NCI-H526 (cell line): ENCODE measurements at regions not wholly inside any gene's neighbourhood (a gene's known extent, or its start where the extent isn't known, plus 50 kb on each side); places are given as distances from the start of the nearest gene placed in this dataset.

Source experiments
- DNase-seq, 2 experiments: peaks; one replicate each; lab custom pipeline; 2025; lab: John Stamatoyannopoulos, UW

DNA sequence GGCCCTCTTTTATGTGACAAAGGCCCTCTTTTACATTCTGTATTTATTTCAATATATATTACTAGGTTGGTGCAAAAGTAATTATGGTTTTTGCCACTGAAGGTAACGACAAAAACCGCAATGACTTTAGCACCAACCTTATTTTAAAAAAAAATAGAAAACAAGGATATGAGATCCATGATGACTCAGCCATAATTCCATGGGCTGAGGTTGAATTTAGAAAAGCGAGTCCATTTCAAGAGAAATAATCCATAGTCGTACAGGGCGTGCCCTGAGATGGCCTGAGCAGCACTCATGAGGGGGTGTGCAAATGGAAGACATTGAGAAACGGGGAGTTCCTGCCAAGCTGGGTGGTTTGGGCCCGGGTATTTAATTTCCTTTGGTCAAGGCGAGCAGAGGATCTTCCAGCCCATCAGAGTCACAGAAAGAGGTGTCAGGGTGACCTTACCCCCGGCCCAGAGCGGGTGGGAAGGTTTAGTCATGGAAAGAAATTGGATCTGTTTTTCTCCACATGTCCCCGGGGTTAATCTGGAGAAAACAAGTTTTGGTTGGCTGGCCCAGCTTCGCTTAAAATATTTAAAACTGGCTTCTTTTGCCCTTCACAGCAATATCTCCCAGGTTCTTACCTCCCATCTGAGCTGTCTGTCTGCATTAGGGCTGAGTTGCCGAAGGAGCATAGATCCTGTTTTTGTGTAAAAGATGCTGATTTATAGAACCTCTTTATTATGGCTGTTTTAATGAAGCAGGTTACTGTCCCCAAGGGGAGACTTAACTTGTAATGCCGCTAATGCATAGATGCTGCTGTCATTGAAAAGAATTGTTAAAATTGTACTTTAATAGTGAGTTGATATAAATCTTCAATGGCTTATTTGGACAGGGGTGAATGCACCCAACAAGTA is 255.6 kb downstream of the PREX1 start:
- no peak for DNase-seq

DNA sequence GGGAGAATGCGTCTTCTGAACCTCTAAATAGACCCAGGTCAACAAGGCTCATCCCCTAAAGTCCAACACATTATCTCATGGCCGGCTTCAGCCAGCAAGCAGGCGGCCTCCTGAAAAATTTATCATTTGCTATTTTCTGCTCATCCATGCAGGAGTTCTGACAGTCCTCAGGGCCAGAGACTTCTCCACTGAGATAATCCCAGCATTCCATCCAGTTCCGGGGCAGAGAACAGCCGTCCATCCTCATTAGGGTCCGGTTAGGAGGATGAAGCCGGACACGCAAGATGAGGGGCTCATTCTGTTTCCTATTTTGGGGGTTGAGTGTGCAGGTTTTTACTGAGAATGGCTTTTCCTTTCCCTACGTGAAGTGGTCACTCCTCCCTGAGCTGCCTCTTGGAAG is 258.1 kb downstream of the PREX1 start:
- DNase-seq: no peak

DNA sequence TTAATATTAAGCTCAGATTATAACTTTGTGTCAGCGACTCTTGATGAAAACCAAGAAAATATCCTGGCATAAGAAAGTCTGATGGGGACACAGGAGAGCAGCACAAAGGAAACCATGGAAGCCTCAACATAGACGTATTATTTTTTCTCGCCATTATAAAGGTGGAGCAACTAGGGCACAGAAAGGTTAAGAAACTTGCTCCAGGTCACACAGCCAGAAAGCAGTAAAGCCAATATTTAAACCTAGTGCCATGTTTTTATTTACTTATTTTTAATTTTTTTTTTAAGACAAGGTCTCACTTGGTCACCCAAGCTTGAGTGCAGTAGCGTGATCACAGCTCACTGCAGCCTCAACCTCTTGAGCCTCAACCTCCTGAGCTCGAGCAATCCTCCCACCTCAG is 259.3 kb downstream of the PREX1 start:
- DNase-seq: no peak

DNA sequence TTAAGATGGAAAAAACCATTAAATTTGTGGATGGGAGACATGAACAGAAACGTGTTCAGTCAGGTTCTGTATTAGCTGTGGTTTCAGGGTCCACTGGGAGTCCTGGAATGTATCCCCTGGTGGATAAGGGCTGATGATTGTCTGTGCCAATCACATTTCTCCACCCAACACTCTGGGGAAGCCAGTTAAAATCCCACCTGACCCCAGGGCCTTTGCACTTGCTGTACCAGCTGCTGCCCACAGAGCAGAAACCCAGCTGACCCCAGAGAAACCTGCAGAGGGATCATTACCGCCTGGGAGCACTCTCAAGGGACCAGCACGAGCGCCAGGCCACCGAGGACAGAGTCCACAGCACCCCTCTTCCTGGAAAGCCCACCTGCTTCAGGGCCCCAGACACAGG is 260.7 kb downstream of the PREX1 start:
- DNase-seq: no peak

DNA sequence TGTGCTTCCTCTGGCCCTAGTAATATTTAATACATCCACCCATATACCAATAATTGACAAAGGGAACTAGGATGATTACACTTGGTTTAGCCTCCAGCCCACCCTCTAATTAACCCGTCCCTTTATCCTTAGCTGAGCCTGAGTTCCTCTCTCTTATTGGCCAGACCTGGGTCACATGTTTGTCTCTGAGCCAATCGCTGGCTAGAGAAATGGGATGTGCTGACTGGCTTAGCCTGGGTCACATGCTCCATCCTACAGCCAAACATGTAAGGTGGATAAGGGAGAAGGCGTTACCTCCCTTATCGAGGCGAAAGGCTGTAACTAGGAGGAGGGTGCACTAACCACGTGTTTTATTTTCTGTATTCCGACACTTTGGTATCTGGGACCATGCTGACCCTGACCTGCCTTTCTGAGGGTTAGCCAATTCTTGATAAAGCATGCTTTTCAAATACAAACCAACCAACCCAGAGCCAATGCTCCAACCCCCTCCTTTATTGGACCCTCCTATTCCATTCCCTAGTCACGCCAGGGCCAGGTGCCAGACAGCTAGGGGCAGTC is 262.7 kb downstream of the PREX1 start:
- no peak for DNase-seq

DNA sequence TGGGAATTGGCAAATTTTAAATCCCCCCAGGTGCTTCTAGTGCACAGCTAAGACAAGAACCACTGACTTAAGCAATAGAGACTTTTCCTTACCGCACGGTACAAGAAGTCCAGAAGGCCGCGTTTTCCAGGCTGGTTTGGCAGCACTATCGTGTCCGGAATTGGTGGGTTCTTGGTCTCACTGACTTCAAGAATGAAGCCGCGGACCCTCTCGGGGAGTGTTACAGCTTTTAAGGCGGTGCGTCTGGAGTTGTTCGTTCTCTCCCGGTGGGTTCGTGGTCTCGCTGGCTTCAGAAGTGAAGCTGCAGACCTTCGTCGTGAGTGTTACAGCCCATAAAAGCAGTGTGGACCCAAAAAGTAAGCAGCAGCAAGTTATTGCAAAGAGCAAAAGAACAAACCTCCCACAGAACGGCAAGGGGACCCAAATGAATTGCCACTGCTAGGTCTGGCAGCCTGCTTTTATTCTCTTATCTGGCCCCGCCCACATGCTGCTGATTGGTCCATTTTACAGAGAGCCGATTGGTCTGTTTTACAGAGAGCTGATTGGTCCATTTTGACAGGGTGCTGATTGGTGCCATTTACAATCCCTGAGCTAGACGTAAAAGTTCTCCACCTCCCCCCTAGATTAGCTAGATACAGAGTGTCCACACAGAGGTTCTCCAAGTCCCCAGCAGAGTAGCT is 264.5 kb downstream of the PREX1 start:
- DNase-seq: no peak

DNA sequence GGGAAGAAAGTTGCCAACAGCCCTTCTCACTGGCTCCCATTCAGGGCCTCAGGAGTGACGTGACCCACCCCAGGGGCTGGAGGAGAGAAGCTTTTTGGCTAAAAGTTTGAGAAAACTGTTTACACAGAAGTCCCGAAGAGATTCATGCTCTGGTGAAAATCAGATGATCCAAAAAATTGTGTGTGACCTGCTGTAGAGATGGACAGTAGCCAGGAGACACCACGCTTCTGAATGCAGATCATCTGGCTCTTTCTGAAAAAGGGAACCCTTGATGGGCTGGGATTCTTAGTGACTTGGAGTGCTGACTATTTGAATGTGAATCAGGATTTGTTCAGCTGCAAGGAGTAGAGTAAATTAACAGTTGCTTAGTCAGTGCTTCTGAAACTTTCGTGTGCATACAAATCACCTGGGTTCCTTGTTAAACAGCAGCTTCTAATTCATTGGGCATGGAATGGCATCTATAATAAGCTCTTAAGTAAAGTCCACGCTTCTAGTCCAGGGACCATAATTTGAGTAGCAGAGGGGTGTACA is 265.1 kb downstream of the PREX1 start:
- DNase-seq: no peak

DNA sequence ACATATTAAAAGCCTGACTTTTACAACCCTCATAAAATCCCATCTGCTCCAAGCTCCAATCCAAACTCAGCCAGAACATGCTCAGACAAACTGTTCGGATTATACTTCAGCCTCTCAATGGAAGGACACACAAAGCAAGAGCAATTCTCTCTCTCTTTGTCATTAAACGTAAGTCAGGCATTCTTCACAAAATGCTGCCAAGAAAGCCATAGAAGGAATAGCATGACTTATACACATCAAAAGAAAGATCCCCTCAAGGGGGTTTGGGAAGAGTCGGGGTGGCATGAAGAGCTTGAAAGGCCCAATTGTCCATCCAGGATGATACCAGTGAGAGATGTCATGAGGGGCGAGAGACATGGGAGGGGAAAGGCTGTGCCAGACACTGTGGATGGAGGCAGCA is 268.9 kb downstream of the PREX1 start:
- no peak for DNase-seq

DNA sequence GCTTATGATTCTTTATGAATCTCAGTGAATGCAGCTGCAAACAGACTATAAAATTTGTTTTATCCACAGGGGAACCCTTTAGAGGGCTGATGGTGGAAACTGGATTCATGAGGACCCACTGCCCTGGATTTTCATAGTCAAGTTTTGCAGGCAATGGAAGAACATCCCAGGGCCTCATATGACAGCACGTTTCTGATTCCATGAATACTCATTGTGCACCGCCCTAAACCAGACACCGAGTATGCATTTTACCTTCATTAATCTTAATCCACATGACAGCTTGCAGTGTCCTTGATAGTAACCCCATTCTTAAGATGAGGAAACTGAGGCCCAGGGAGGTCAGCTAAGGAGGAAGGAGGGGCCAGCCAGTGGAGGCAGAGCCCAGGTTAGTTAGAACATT is 270.4 kb downstream of the PREX1 start:
- no peak for DNase-seq

DNA sequence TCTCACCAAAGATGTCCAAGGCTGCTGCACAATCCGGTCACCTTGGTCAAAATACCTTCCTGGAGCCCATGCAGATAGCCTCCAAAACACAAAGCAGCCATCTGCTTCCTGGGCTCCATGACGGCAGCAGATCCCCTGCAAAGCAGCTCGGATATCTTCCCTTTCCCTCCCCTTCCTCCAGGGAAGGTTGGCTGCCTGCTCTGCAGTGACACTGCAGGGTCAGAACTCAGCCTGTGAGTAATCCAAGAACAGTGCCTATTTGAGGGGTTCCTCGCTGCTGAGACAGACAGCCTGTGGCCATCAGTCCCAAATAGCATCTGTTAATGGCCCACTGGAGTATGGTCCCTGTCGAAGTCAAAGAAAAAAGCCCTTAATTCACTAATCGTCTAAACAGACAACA is 270.8 kb downstream of the PREX1 start:
- no peak for DNase-seq

DNA sequence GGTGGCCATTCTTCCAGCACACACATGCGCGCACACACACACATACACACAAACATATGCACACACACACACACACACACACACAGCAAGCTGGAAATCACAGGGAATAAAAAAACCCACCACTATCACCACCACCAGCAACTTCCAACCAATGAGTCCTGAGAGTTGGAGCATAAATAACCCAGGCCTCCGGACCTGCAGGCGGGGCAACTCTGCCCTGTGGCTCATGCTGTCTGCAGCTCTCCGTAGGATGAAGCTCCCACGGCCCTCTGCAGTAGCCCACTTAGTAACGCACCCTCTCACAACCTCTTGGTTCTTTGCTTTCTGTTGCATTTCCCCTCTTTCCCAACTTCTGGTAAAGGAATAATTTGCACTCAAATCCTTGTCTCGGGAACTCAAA is 275.2 kb downstream of the PREX1 start:
- no peak for DNase-seq

DNA sequence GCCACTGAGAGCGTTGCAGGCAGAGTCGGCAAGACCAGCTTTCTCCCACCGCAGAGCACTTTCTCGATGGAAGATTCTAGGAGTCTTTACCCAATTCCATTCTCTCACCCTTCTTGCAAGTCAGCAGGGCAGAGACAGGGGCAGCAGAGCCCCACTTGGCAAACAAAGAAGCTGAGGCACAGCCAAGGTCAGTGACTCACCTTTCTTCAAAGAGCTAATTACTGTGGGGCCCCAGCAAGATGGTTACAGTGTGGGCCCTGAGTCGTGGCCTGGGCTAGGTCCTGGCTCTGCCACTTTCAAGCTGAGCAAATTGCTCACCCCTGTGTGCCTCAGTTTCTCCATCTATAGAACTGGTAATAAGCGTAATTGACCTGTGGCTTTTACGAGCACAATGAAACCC is 277.0 kb downstream of the PREX1 start:
- DNase-seq: no peak

DNA sequence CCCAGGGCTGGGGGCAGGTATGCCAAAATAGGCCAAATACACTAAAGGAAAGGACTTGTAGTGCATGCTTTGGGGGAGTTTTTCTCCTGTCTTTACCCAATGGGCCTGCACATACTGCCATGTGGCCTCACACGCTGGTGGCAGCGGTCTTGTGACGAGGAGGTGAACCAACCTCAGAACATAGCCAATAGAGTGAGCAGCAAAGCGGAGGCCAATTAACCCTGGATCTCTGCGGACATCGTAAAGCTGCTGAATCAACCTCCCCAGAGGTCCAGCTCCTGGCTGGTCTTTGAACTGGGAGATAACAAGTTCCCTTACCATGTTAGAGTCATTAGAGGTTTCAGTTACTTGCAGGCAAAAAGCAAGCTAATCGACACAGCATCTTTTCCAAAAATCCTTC is 280.1 kb downstream of the PREX1 start:
- DNase-seq: no peak

DNA sequence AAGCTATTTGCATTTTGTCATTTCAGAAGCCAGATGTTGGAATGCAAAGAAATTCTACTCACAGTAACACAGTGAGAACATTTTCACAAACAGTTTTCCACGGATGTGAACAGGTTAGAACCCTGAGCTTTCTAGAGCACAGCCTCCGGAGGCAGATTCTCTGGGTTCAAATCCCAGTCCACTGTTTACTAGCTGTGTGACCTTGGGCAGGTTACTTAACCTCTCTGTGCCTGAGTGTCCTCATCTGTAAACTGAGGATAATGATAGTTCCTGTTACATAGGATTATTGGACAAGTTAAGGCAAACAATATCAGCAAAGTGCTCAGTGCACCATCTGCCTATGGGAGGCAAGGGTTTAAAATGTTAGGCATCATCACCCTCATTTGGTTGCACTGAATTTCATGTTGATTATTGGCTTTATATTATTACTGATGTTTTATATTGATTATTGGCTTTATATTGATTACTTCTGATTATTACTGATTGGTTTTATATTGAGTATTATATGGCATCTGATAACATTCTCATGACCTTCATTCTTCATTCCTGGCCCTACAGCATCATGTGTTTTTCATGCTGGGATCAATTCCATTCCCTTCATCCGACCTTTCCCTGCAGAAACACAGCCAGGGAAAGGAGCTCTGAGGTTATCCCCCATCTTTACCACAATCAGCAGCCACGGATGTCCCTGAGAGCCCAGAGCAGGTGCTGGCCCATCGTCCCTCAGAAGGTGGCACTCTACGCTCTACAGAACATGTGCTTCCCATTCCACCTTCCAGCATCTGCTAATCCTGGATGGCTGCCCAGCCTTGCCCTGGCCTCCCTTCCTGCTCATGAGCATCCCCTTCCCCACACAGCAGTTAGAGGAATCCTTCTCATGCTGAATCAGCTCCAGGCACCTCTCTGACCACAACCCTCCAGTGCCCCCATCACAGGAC is 283.1 kb downstream of the PREX1 start:
- peak; percentile 25 to 55 for DNase-seq

DNA sequence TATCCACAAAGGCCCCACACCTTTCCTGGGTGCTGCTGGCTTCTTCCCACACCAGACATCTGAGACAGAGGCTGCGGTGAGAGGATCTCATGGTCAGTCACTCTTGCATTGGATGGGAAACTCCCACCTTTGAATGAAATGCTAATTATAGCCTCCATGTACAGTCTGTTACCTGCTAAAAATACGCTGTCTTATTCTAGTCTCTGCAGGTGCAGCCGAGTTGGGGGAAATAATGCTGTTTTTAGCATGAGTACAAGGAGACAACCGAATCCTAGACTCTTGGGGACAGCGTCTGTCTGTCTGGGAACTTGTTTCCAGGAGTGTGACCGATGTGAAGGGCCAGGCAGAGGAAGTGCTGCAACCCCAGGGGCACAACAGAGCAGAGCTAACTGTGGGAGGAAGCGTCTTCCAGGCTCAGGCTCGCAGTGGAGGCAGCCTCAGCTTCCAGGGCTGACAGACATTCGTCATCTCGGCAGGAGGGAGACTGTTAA is 286.2 kb downstream of the PREX1 start:
- no peak for DNase-seq

DNA sequence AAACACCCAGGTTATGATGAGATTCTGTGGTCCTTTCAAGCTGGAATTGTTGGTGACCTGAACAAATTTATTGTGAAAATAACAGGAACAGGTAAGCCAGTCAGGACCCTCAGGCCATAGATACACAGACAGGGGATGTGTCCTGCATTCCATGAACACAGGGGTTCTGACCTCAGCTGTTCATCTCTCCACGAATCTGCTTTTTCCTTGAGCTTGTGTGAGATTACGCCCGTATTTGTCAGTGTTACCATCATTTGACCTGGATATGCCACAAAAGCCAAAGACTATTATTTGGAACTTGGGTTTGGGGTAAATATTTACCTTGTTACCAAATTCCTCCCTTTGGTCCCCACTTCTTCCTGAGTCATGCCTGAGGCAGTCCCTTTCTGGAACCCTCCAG is 288.9 kb downstream of the PREX1 start:
- DNase-seq: no peak

DNA sequence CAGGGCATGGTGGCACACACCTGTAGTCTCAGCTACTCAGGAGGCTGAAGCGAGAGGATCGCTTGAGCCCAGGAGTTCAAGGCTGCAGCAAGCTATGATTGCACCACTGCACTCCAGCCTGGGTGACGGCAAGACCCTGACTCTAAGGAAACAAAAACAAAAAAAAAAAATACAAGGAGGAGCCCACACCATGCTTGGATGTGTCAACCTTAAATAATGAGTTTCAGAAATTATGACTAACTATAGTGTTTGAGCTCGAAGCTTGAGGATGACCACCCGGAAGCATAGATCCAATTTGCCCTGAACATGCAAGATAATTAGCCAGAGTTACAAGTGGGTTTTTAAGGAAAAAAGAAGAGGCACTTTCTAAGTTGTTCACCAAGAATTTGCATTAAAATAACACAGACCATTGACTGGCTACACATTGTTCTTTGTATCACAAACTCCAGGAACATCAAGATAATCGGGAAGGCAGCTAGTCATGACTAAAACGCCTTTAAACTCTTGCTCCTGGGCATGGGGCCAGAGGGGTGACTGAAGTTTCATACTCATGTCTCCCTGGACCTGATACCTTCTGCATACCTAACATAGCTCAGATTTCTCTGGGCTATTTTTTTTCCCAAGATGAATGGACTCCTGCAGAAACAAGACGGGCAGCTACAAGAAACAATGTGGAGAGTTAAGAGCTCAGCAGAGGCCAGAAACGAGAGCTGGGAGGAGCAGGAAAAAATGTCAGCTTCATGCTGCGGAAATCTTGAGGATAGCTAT is 289.6 kb downstream of the PREX1 start:
- no peak for DNase-seq

DNA sequence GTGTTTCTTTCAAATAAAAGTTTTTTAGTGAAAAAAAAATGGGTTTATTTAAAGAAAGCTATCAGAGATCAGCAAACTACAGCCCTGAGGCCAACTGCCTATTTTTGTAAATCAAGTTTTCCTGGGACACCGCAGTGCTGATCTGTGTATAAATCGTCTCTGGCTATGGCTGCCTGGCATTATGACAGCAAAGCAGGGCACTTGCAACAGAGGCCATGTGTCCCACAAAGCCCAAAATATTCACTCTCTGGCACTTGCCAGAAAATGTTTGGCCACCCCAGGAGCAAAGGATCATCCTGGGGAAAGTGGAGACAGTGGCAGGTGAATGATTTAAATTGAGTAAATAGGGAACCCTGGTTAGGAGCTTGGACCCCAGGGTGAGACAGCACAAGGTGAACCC is 291.6 kb downstream of the PREX1 start:
- DNase-seq: no peak

DNA sequence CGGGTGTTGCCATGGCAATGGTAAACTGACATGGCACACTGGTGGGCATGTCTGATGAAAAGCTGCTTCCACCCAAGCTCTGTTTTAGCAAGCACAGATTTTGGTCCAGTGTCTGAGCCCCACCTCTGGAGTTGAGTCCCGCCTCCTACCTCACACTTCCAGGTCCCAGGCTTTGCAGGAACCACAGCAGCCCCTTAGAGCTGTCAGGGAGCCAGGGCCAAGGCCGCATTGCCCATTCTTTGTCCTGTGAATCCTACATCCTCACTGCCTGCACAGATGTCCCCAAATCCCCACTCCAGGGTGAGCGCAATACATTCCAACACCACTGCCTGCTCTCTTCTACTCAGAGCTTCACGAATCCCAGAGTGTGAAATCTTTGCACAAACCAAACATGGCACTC is 292.2 kb downstream of the PREX1 start:
- no peak for DNase-seq

DNA sequence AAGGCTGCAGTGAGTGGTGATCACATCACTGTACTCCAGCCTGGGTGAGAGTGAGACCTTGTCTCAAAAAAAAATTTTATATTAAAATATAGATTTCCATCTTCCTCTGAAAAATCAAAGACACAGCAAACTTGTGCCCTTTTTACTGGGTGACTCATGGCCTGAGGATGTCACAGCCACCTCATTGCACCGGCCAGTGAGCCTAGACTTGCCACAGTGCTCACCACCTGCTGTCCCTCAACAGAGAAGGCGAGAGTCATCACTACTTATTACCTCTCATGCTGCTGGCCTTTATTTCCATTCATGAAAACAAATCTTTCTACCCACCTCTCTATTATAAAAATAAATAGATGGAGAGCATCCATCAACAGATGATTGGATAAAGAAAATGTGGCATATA is 295.8 kb downstream of the PREX1 start:
- no peak for DNase-seq

DNA sequence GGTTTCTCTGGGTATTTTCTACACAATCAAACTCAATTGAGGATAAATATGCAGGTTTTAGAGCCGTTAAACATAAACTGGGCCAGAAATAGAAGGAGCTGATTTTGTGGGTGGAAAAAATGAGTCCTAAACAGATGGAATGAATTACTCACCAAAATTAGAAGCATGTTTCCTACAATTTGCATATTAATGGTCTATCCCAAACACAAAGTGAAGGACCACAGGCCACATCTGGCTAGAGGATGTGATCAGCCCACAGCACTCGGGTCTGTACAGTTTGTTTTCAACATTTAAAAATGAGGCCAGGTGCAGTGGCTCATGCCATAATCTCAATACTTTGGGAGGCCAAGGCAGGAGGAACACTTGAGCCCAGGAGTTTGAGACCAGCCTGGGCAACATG is 296.3 kb downstream of the PREX1 start:
- DNase-seq: no peak
